ENCODE measurements at regions not wholly inside any gene's neighbourhood (a gene's known extent, or its start where the extent isn't known, plus 50 kb on each side); places are given as distances from the start of the nearest gene placed in this dataset.
A peak's percentile ranks its signal among the peaks of the same experiment; 100 is the strongest.

DNA sequence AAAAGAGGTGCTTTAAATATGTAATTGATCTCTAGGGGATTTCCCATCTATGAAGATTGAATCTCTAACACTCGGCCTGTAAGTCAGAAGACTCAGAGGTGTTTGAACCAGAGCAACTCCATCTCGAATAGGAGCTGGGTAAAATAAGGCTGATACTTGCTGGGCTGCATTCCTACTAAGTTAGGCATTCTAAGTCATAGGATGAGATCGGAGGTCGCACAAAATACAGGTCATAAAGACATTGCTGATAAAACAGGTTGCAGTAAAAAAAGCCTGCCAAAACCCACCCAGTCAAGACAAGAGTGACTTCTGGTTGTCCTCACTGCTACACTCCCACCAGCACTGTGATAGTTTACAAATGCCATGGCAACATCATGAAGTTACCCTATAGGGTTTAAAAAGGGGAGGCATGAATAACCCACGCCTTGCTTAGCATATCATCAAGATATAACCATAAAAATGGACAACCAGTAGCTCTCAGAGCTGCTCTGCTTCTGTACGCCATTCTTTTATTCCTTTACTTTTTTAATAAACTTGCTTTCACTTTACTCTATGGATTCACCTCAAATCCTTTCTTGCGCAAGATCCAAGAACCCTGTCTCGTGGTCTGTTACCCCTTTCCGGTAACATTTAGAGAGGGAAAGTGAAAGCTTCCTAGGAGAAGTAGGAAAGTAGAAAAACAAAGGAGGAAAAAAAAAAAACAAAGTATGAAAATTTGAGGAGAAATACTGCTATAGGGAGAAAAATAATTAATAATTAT lies 129.7 kb upstream of the PHACTR1 start:
- H2BK120ac ChIP-seq (replicated peaks; ENCODE audit: low read depth, low read length) = no peak overlapping the region
- POLR2A ChIA-PET (ENCODE audit: partially characterized antibody) = no interaction called here
- H2AK5ac ChIP-seq (ENCODE audit: low read depth, low read length) = no peak overlapping the region
- peaks cover 0 to 3% (median 0%) of the 10 kb centered on the region in 4 experiments; a peak in 1 of 7 replicates for H3K4me1 ChIP-seq (replicated peaks in 1 of 4; ENCODE audit: control insufficient read depth in 3 of 4, insufficient read depth in 4 of 4, low read length in 3 of 4)
- no peaks in the 10 kb centered on the region for H3K79me1 ChIP-seq (ENCODE audit: low read depth, low read length)
- no peak overlapping the region for H2BK12ac ChIP-seq (ENCODE audit: low read depth, low read length)
- H3K9ac ChIP-seq (replicated peaks in 1 of 4; ENCODE audit: extremely low read depth in 1 of 4, low read depth in 3 of 4, low read length in 3 of 4) = no peak overlapping the region
- no peak overlapping the region for H2AFZ ChIP-seq (ENCODE audit: low read length)
- H3K4ac ChIP-seq (replicated peaks; ENCODE audit: insufficient read length, low read depth, low read length) = no peak overlapping the region
- H4K91ac ChIP-seq (replicated peaks; ENCODE audit: insufficient read length, low read length) = no peak overlapping the region
- H3K56ac ChIP-seq (replicated peaks; ENCODE audit: insufficient read length, low read depth, low read length) = no peak overlapping the region
- DNase-seq (ENCODE audit: low read depth in 1 of 2, low spot score in 2 of 2) (no peak), FAIRE-seq (no peak)
- TF ChIP-seq RFX5 (IDR thresholded peaks at IDR 0.05; ENCODE audit: borderline replicate concordance, low read depth, low read length) (no peak), CEBPB (IDR thresholded peaks at IDR 0.05; ENCODE audit: low read depth, low read length) (peak; percentile 82)
- H2BK20ac ChIP-seq (ENCODE audit: low read length) = no peak overlapping the region
- WGBS, 2 experiments (ENCODE audit: extremely low coverage in 1 of 2, insufficient coverage in 1 of 2, insufficient read length in 1 of 2, insufficient replicate concordance in 2 of 2, low coverage in 1 of 2, low lambda C conversion rate in 2 of 2, missing lambda C conversion rate in 1 of 2) = 92% methylated on average over 9 of the region's 9 CpGs; no CpG with 5 or more reads in 1 of the 2 experiments
- no peaks in the 10 kb centered on the region for H3K27me3 ChIP-seq (replicated peaks in 1 of 4; ENCODE audit: control insufficient read depth in 3 of 4, extremely low read depth in 1 of 4, insufficient read depth in 3 of 4, low read length in 3 of 4)
- CTCF ChIA-PET (ENCODE audit: partially characterized antibody) = interaction anchor here (1.1 to 2.4 kb wide), 3 partner anchors 16 to 300 kb away, joined by 3 to 5 read pairs (median 5); no protein-coding TSS in a partner anchor
- no peak overlapping the region for H3K4me3 ChIP-seq (ENCODE audit: extremely low read depth in 1 of 4, insufficient read depth in 2 of 4, low read depth in 3 of 4, low read length in 4 of 4)
- H4K5ac ChIP-seq (ENCODE audit: insufficient read length, low read depth, low read length) = no peak overlapping the region
- no peak overlapping the region for H4K8ac ChIP-seq (ENCODE audit: extremely low read depth, insufficient read depth, low read length)
- no peak overlapping the region for H3K14ac ChIP-seq (ENCODE audit: insufficient read length)
- no peak overlapping the region for H2BK5ac ChIP-seq (ENCODE audit: low read depth, low read length)
- no peaks in the 10 kb centered on the region for H3K36me3 ChIP-seq (ENCODE audit: control insufficient read depth in 2 of 4, insufficient read depth in 4 of 4, low read length in 3 of 4)
- H3K23ac ChIP-seq (ENCODE audit: insufficient read length) = no peak overlapping the region
- H3K79me2 ChIP-seq (ENCODE audit: control insufficient read depth in 1 of 2, insufficient read depth in 2 of 2, low read length in 2 of 2) = no peaks in the 10 kb centered on the region
- H3K4me2 ChIP-seq (ENCODE audit: insufficient read depth in 1 of 2, low read depth in 2 of 2, low read length in 2 of 2) = no peak overlapping the region
- no peaks in the 10 kb centered on the region for H4K20me1 ChIP-seq (replicated peaks in 1 of 2; ENCODE audit: control insufficient read depth in 1 of 2, insufficient read depth in 2 of 2, low read length in 2 of 2)
- H3K18ac ChIP-seq (ENCODE audit: extremely low read depth, low read length) = no peak overlapping the region
- H3K9me3 ChIP-seq (ENCODE audit: insufficient read depth in 2 of 2, low read depth in 1 of 2, low read length in 1 of 2) = no peaks in the 10 kb centered on the region
- H3K27ac ChIP-seq (ENCODE audit: low read depth, low read length) = no peak overlapping the region
- H3K23me2 ChIP-seq (ENCODE audit: low read depth, low read length) = no peaks in the 10 kb centered on the region
- no peak overlapping the region for H2BK15ac ChIP-seq (ENCODE audit: low read length)

Data from H1 (cell line).